Stimulated activated CD8-positive, alpha-beta memory T cell treated with anti-CD3 and anti-CD28 coated beads, Interleukin-12 subunit alpha, Interleukin-12 subunit beta, amount 100 ng/mL, for 1 hour (primary cell): ENCODE measurements at regions not wholly inside any gene's neighbourhood (a gene's known extent, or its start where the extent isn't known, plus 50 kb on each side); places are given as distances from the start of the nearest gene placed in this dataset.
"Not testable (repeated sequence)": the region's sequence is repeated elsewhere in the genome, so short reads cannot be mapped to it uniquely, and the experiment has no call there.

ENCODE experiments used
- DNase-seq: peaks from one replicate; pipeline ENCODE4 v3.0.0-alpha.2; 2020; ENCODE audit warnings: low read depth

GRCh38 chr13:21228738-21229137 lies 52.3 kb downstream of the MRPL57 start:
- DNase-seq = no peak

- DNase-seq = no peak
These were observed 53.0 kb downstream of the MRPL57 start for GRCh38 chr13:21229241-21230024.

GRCh38 chr13:21230516-21230915 lies 54.1 kb downstream of the MRPL57 start:
- no peak for DNase-seq

- no peak for DNase-seq
These were observed 55.0 kb downstream of the MRPL57 start for GRCh38 chr13:21231426-21231940.

- no peak for DNase-seq
These were observed 55.7 kb downstream of the MRPL57 start for GRCh38 chr13:21232196-21232595.

- DNase-seq = no peak
These were observed 56.1 kb downstream of the MRPL57 start for GRCh38 chr13:21232599-21232998.

GRCh38 chr13:21233086-21233485 lies 56.6 kb downstream of the MRPL57 start:
- no peak for DNase-seq

GRCh38 chr13:21234526-21234925 lies 58.1 kb downstream of the MRPL57 start:
- DNase-seq = no peak

GRCh38 chr13:21235174-21235573 lies 58.7 kb downstream of the MRPL57 start:
- no peak for DNase-seq

GRCh38 chr13:21237081-21237480 lies 60.6 kb downstream of the MRPL57 start:
- no peak for DNase-seq

GRCh38 chr13:21238267-21238666 lies 61.8 kb downstream of the MRPL57 start:
- no peak for DNase-seq

GRCh38 chr13:21240586-21240985 lies 64.1 kb downstream of the MRPL57 start:
- no peak for DNase-seq

GRCh38 chr13:21242236-21242635 lies 65.8 kb downstream of the MRPL57 start:
- DNase-seq = no peak

- DNase-seq = no peak
These were observed 66.8 kb downstream of the MRPL57 start for GRCh38 chr13:21243045-21243897.

GRCh38 chr13:21243898-21244184 lies 67.4 kb downstream of the MRPL57 start:
- not testable (repeated sequence) for DNase-seq

GRCh38 chr13:21246761-21247452 lies 70.4 kb downstream of the MRPL57 start:
- DNase-seq = no peak

- no peak for DNase-seq
These were observed 79.9 kb downstream of the MRPL57 start for GRCh38 chr13:21256351-21256761.

- no peak for DNase-seq
These were observed 80.4 kb downstream of the MRPL57 start for GRCh38 chr13:21256891-21257290.

- DNase-seq = no peak
These were observed 83.4 kb downstream of the MRPL57 start for GRCh38 chr13:21259571-21260455.

GRCh38 chr13:21260561-21261290 lies 84.3 kb downstream of the MRPL57 start:
- not testable (repeated sequence) for DNase-seq
